GM19351 (cell line): ENCODE measurements at regions not wholly inside any gene's neighbourhood (a gene's known extent, or its start where the extent isn't known, plus 50 kb on each side); places are given as distances from the start of the nearest gene placed in this dataset.

Experiments
- ATAC-seq: cut with Tn5 transposase; IDR thresholded peaks from one replicate; pipeline ENCODE4 v1.9.1; 2021; ENCODE audit warnings: mild to moderate bottlenecking, moderate library complexity; ENCODE audit not compliant: unreplicated experiment

DNA sequence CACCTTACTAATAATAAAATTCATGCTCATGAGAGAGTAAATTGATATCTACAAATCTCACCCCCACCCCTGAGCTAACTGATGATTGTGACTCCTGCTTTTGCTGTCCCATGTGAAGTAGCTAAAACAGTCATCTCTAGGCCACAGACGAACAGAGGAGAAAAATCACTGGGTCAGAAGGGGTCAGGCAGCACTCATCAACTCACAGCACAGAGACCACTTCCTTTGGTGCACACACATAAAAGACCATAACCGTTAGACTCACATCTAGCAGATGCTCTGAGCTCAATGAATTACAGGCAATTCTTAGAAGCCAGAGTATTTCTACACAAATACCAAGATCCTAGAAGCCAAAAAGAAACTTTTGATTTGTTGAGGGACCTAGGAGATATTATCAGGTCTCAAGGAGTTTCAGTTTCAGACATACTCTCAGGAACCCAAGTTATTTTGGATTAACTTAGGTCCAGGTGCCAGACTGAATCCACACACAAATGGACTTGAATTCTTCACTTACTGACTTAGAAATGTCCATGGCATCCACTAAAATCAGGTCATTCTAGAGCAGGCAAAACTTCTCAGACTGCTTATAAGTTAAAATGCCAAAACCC, 65.0 kb upstream of the TES start:
- ATAC-seq = peak; percentile 80

DNA sequence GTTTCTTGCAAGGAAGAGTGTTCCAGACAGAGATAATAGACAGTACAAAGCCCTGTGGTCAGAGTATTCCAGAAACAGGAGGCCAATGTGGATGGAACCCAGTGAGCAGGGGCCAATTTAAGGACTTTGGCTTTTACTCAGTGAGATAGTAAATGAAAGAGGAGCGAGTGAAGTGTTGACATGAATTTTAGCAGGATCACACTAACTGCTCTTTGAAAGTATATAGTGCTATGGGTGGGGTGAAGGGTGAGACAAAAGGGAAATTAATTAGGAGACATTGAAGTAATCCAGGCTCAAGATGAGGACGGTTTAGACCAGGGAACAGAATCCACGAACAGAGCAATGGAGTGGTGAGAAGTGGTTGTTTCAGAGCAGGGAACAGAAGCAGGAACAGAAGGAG, 62.2 kb upstream of the TES start:
- ATAC-seq = no peak

DNA sequence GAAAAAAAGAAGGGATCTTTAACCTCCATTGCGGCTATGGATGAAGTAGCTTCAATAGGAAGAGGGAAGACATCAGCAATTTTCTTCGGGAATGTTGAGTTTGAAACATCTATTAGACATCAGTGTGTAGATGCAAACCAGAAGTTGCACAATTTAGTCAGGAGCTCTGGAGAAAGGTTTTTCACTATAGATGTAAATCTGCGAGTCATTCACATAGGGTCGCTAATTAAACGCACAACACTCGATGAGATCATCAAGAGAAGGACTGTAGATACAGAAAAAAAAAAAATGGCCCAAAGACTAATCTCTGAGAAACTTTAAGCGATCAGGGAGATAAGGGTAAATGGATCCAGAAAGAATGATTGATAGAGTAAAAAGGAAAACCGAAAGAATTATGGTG, 61.7 kb upstream of the TES start:
- no peak for ATAC-seq

DNA sequence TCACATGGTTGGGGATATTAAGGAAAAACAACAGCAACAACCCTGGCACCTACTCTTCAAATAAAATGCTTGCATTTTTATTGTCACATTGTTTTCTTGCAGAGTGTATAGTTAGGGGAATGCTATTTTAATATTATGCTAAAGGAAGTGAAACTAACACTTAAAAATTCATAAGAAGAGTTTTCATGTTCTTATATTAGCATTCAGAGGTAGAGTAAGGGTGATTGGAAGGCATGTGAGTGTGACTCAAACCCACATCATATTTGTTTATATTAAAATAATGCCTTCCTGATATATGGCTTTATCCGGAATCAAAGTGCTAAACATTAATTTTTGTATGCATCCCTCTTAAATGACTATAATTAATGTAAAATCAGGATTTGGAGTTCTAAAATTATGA, 59.8 kb upstream of the TES start:
- peak; percentile 80 for ATAC-seq

GRCh38 chr7:116152276-116152675, 58.1 kb upstream of the TES start:
- ATAC-seq = no peak

DNA sequence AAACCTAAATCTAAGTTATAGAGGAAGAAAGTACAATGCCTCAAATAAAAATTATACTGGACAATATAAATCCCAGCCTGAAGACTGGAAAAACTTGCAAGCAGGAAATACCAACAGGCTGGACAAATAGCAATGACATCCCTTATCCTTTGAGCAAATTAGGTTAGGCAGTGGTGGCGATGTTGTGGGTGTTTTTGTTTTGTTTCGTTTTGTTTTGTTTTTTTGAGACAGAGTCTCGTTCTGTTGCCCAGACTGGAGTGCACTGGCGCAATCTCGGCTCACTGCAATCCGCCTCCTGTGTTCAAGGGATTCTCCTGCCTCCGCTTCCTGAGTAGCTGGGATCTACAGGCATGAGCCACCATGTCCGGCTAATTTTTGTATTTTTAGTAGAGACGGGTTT, 57.3 kb upstream of the TES start:
- ATAC-seq = peak; percentile 26

- peak; percentile 58 for ATAC-seq
These were observed 50.6 kb upstream of the TES start for GRCh38 chr7:116159711-116160110.
